ENCODE measurements at regions not wholly inside any gene's neighbourhood (a gene's known extent, or its start where the extent isn't known, plus 50 kb on each side); places are given as distances from the start of the nearest gene placed in this dataset.

- no peak for DNase-seq (ENCODE audit: low spot score)
Measured at GRCh38 chr18:38475686-38476085, 910.1 kb upstream of the CELF4 start.

- DNase-seq (ENCODE audit: low spot score): no peak
Measured at GRCh38 chr18:38473535-38473934, 907.9 kb upstream of the CELF4 start.

- no peak for DNase-seq (ENCODE audit: low spot score)
Measured at GRCh38 chr18:38470421-38470820, 904.8 kb upstream of the CELF4 start.

- DNase-seq (ENCODE audit: low spot score): no peak
Measured at GRCh38 chr18:38466426-38466825, 900.8 kb upstream of the CELF4 start.

GRCh38 chr18:38464024-38464423, 898.4 kb upstream of the CELF4 start:
- no peak for DNase-seq (ENCODE audit: low spot score)

GRCh38 chr18:38460657-38461056, 895.1 kb upstream of the CELF4 start:
- DNase-seq (ENCODE audit: low spot score): no peak

GRCh38 chr18:38459131-38459994, 893.8 kb upstream of the CELF4 start:
- DNase-seq (ENCODE audit: low spot score): no peak

- DNase-seq (ENCODE audit: low spot score): no peak
Measured at GRCh38 chr18:38458698-38459097, 893.1 kb upstream of the CELF4 start.

- no peak for DNase-seq (ENCODE audit: low spot score)
Measured at GRCh38 chr18:38456253-38456652, 890.7 kb upstream of the CELF4 start.

- no peak for DNase-seq (ENCODE audit: low spot score)
Measured at GRCh38 chr18:38454764-38455469, 889.3 kb upstream of the CELF4 start.

GRCh38 chr18:38453880-38454279, 888.3 kb upstream of the CELF4 start:
- no peak for DNase-seq (ENCODE audit: low spot score)

- no peak for DNase-seq (ENCODE audit: low spot score)
Measured at GRCh38 chr18:38450876-38451275, 885.3 kb upstream of the CELF4 start.

GRCh38 chr18:38445804-38446145, 880.2 kb upstream of the CELF4 start:
- DNase-seq (ENCODE audit: low spot score): no peak

GRCh38 chr18:38444971-38445803, 879.6 kb upstream of the CELF4 start:
- no peak for DNase-seq (ENCODE audit: low spot score)

GRCh38 chr18:38427736-38428135, 862.1 kb upstream of the CELF4 start:
- DNase-seq (ENCODE audit: low spot score): no peak

- no peak for DNase-seq (ENCODE audit: low spot score)
Measured at GRCh38 chr18:38427234-38427633, 861.6 kb upstream of the CELF4 start.

- DNase-seq (ENCODE audit: low spot score): no peak
Measured at GRCh38 chr18:38421872-38422615, 856.4 kb upstream of the CELF4 start.

- DNase-seq (ENCODE audit: low spot score): no peak
Measured at GRCh38 chr18:38421021-38421420, 855.4 kb upstream of the CELF4 start.

GRCh38 chr18:38420611-38421010, 855.0 kb upstream of the CELF4 start:
- no peak for DNase-seq (ENCODE audit: low spot score)

- DNase-seq (ENCODE audit: low spot score): no peak
Measured at GRCh38 chr18:38415811-38416210, 850.2 kb upstream of the CELF4 start.

- no peak for DNase-seq (ENCODE audit: low spot score)
Measured at GRCh38 chr18:38413193-38413592, 847.6 kb upstream of the CELF4 start.

GRCh38 chr18:38406607-38407006, 841.0 kb upstream of the CELF4 start:
- DNase-seq (ENCODE audit: low spot score): no peak

Measured in kidney capillary endothelial cell (primary cell).